GM18858 (cell line): ENCODE measurements at regions not wholly inside any gene's neighbourhood (a gene's known extent, or its start where the extent isn't known, plus 50 kb on each side); places are given as distances from the start of the nearest gene placed in this dataset.
"Not testable (repeated sequence)": the region's sequence is repeated elsewhere in the genome, so short reads cannot be mapped to it uniquely, and the experiment has no call there.

Source experiments
- ATAC-seq: cut with Tn5 transposase; IDR thresholded peaks from one replicate; pipeline ENCODE4 v1.9.1; 2021; ENCODE audit not compliant: unreplicated experiment

- ATAC-seq = no peak
Measured at GRCh38 chr2:14751581-14751980, 119.1 kb downstream of the LRATD1 start.

GRCh38 chr2:14752295-14752694 is 119.8 kb downstream of the LRATD1 start:
- ATAC-seq = no peak

- ATAC-seq = no peak
Measured at GRCh38 chr2:14756122-14756541, 123.6 kb downstream of the LRATD1 start.

GRCh38 chr2:14756981-14757657 is 124.6 kb downstream of the LRATD1 start:
- no peak for ATAC-seq

GRCh38 chr2:14759082-14759481 is 126.6 kb downstream of the LRATD1 start:
- ATAC-seq = no peak

GRCh38 chr2:14760169-14760568 is 127.7 kb downstream of the LRATD1 start:
- no peak for ATAC-seq

GRCh38 chr2:14761118-14761517 is 128.6 kb downstream of the LRATD1 start:
- ATAC-seq = no peak

GRCh38 chr2:14773696-14774095 is 141.2 kb downstream of the LRATD1 start:
- ATAC-seq = no peak

- no peak for ATAC-seq
Measured at GRCh38 chr2:14774436-14774968, 142.0 kb downstream of the LRATD1 start.

- no peak for ATAC-seq
Measured at GRCh38 chr2:14776216-14776615, 143.7 kb downstream of the LRATD1 start.

GRCh38 chr2:14778015-14778414 is 145.5 kb downstream of the LRATD1 start:
- no peak for ATAC-seq

GRCh38 chr2:14779252-14779651 is 146.7 kb downstream of the LRATD1 start:
- ATAC-seq = no peak

- no peak for ATAC-seq
Measured at GRCh38 chr2:14781142-14781541, 148.6 kb downstream of the LRATD1 start.

- ATAC-seq = not testable (repeated sequence)
Measured at GRCh38 chr2:14788814-14789213, 156.3 kb downstream of the LRATD1 start.

GRCh38 chr2:14790041-14790640 is 157.6 kb downstream of the LRATD1 start:
- no peak for ATAC-seq

- ATAC-seq = no peak
Measured at GRCh38 chr2:14803994-14804393, 171.5 kb downstream of the LRATD1 start.

GRCh38 chr2:14804902-14805301 is 172.4 kb downstream of the LRATD1 start:
- no peak for ATAC-seq

GRCh38 chr2:14806613-14807012 is 174.1 kb downstream of the LRATD1 start:
- no peak for ATAC-seq

- ATAC-seq = no peak
Measured at GRCh38 chr2:14815201-14815600, 182.7 kb downstream of the LRATD1 start.

- no peak for ATAC-seq
Measured at GRCh38 chr2:14816069-14817060, 183.8 kb downstream of the LRATD1 start.

GRCh38 chr2:14817848-14818247 is 185.3 kb downstream of the LRATD1 start:
- ATAC-seq = no peak
